ENCODE measurements at regions not wholly inside any gene's neighbourhood (a gene's known extent, or its start where the extent isn't known, plus 50 kb on each side); places are given as distances from the start of the nearest gene placed in this dataset.

GRCh38 chr2:193382583-193382982 is 1187.8 kb upstream of the TMEFF2 start:
- no peak overlapping the region for H3K14ac ChIP-seq (ENCODE audit: insufficient read length)
- no peak overlapping the region for H2BK15ac ChIP-seq (ENCODE audit: low read length)
- no peak overlapping the region for H3K4ac ChIP-seq (replicated peaks; ENCODE audit: insufficient read length, low read depth, low read length)
- no peaks in the 10 kb centered on the region for H3K79me2 ChIP-seq (ENCODE audit: control insufficient read depth in 1 of 2, insufficient read depth in 2 of 2, low read length in 2 of 2)
- no peak overlapping the region for H3K56ac ChIP-seq (replicated peaks; ENCODE audit: insufficient read length, low read depth, low read length)
- FAIRE-seq = peak; percentile 32
- H2AK5ac ChIP-seq (ENCODE audit: low read depth, low read length) = no peak overlapping the region
- no peak overlapping the region for H3K4me3 ChIP-seq (ENCODE audit: extremely low read depth in 1 of 4, insufficient read depth in 2 of 4, low read depth in 3 of 4, low read length in 4 of 4)
- WGBS, 2 experiments (ENCODE audit: extremely low coverage in 1 of 2, insufficient coverage in 1 of 2, insufficient read length in 1 of 2, insufficient replicate concordance in 2 of 2, low coverage in 1 of 2, low lambda C conversion rate in 2 of 2, missing lambda C conversion rate in 1 of 2) = 57% methylated on average over 2 of the region's 2 CpGs; no CpG with 5 or more reads in 1 of the 2 experiments
- TF ChIP-seq EP300 (IDR thresholded peaks at IDR 0.05; ENCODE audit: borderline replicate concordance in 1 of 2, low read depth in 2 of 2, low read length in 2 of 2) (no peak), POLR2A (IDR thresholded peaks at IDR 0.05; ENCODE audit: control extremely low read depth in 1 of 2, low read depth in 2 of 2, low read length in 2 of 2) (no peak), EZH2 (IDR thresholded peaks at IDR 0.05; ENCODE audit: low read depth, low read length, severe bottlenecking) (no peak), NANOG (IDR thresholded peaks at IDR 0.05; ENCODE audit: insufficient read depth, low read depth, low read length, poor library complexity, severe bottlenecking) (peak; percentile 5), TAF1 (IDR thresholded peaks at IDR 0.05; ENCODE audit: low read depth, low read length) (no peak)
- POLR2A ChIA-PET (ENCODE audit: partially characterized antibody) = no interaction called here
- H3K18ac ChIP-seq (ENCODE audit: extremely low read depth, low read length) = no peak overlapping the region
- H3K4me1 ChIP-seq (replicated peaks in 1 of 4; ENCODE audit: control insufficient read depth in 3 of 4, insufficient read depth in 4 of 4, low read length in 3 of 4) = no peaks in the 10 kb centered on the region
- H4K5ac ChIP-seq (ENCODE audit: insufficient read length, low read depth, low read length) = no peak overlapping the region
- no peak overlapping the region for H2BK20ac ChIP-seq (ENCODE audit: low read length)
- no peaks in the 10 kb centered on the region for H3K23me2 ChIP-seq (ENCODE audit: low read depth, low read length)
- H3K4me2 ChIP-seq (ENCODE audit: insufficient read depth in 1 of 2, low read depth in 2 of 2, low read length in 2 of 2) = no peak overlapping the region
- H3K27ac ChIP-seq (ENCODE audit: low read depth, low read length) = no peak overlapping the region
- no peak overlapping the region for H4K91ac ChIP-seq (replicated peaks; ENCODE audit: insufficient read length, low read length)
- no peaks in the 10 kb centered on the region for H3K36me3 ChIP-seq (ENCODE audit: control insufficient read depth in 2 of 4, insufficient read depth in 4 of 4, low read length in 3 of 4)
- no peaks in the 10 kb centered on the region for H3K27me3 ChIP-seq (replicated peaks in 1 of 4; ENCODE audit: control insufficient read depth in 3 of 4, extremely low read depth in 1 of 4, insufficient read depth in 3 of 4, low read length in 3 of 4)
- no peaks in the 10 kb centered on the region for H3K79me1 ChIP-seq (ENCODE audit: low read depth, low read length)
- no peak overlapping the region for H3K23ac ChIP-seq (ENCODE audit: insufficient read length)
- CTCF ChIA-PET (ENCODE audit: partially characterized antibody) = no interaction called here
- no peak overlapping the region for H4K8ac ChIP-seq (ENCODE audit: extremely low read depth, insufficient read depth, low read length)
- H3K9me3 ChIP-seq (ENCODE audit: insufficient read depth in 2 of 2, low read depth in 1 of 2, low read length in 1 of 2) = no peaks in the 10 kb centered on the region
- H2AFZ ChIP-seq (ENCODE audit: low read length) = no peak overlapping the region
- H2BK120ac ChIP-seq (replicated peaks; ENCODE audit: low read depth, low read length) = no peak overlapping the region
- H4K20me1 ChIP-seq (replicated peaks in 1 of 2; ENCODE audit: control insufficient read depth in 1 of 2, insufficient read depth in 2 of 2, low read length in 2 of 2) = no peaks in the 10 kb centered on the region
- H2BK12ac ChIP-seq (ENCODE audit: low read depth, low read length) = no peak overlapping the region
- no peak overlapping the region for H2BK5ac ChIP-seq (ENCODE audit: low read depth, low read length)
- DNase-seq (ENCODE audit: low read depth in 1 of 2, low spot score in 2 of 2) = peak in 1 of 2 experiments; percentile 9
- H3K9ac ChIP-seq (replicated peaks in 1 of 4; ENCODE audit: extremely low read depth in 1 of 4, low read depth in 3 of 4, low read length in 3 of 4) = no peak overlapping the region
